GM18861 (cell line): ENCODE measurements at regions not wholly inside any gene's neighbourhood (a gene's known extent, or its start where the extent isn't known, plus 50 kb on each side); places are given as distances from the start of the nearest gene placed in this dataset.
A peak's percentile ranks its signal among the peaks of the same experiment; 100 is the strongest.

ENCODE experiments used
- ATAC-seq: cut with Tn5 transposase; IDR thresholded peaks from one replicate; pipeline ENCODE4 v1.9.1; 2021; ENCODE audit not compliant: unreplicated experiment

GRCh38 chr9:89765211-89765946 is 160.6 kb downstream of the GADD45G start:
- ATAC-seq, result no peak

GRCh38 chr9:89766991-89767390 is 162.2 kb downstream of the GADD45G start:
- no peak for ATAC-seq

- no peak for ATAC-seq
Measured at GRCh38 chr9:89768051-89768450, 163.2 kb downstream of the GADD45G start.

GRCh38 chr9:89768650-89769071 is 163.8 kb downstream of the GADD45G start:
- no peak for ATAC-seq

- no peak for ATAC-seq
Measured at GRCh38 chr9:89770531-89771174, 165.8 kb downstream of the GADD45G start.

- no peak for ATAC-seq
Measured at GRCh38 chr9:89771205-89771604, 166.4 kb downstream of the GADD45G start.

GRCh38 chr9:89773170-89773569 is 168.4 kb downstream of the GADD45G start:
- no peak for ATAC-seq

- no peak for ATAC-seq
Measured at GRCh38 chr9:89774858-89775370, 170.1 kb downstream of the GADD45G start.

- no peak for ATAC-seq
Measured at GRCh38 chr9:89775641-89776040, 170.8 kb downstream of the GADD45G start.

- no peak for ATAC-seq
Measured at GRCh38 chr9:89776795-89777525, 172.1 kb downstream of the GADD45G start.

GRCh38 chr9:89777544-89777943 is 172.7 kb downstream of the GADD45G start:
- no peak for ATAC-seq

GRCh38 chr9:89778100-89779090 is 173.6 kb downstream of the GADD45G start:
- no peak for ATAC-seq

- no peak for ATAC-seq
Measured at GRCh38 chr9:89779405-89780203, 174.8 kb downstream of the GADD45G start.

GRCh38 chr9:89780959-89781358 is 176.1 kb downstream of the GADD45G start:
- ATAC-seq, result no peak

GRCh38 chr9:89781838-89782540 is 177.2 kb downstream of the GADD45G start:
- peak; percentile 91 for ATAC-seq

- no peak for ATAC-seq
Measured at GRCh38 chr9:89786655-89787054, 181.8 kb downstream of the GADD45G start.

GRCh38 chr9:89787595-89787994 is 182.8 kb downstream of the GADD45G start:
- ATAC-seq, result no peak

GRCh38 chr9:89788434-89788833 is 183.6 kb downstream of the GADD45G start:
- ATAC-seq, result no peak

GRCh38 chr9:89789922-89790510 is 185.2 kb downstream of the GADD45G start:
- ATAC-seq, result no peak
